ELF-1 (cell line): ENCODE measurements at regions not wholly inside any gene's neighbourhood (a gene's known extent, or its start where the extent isn't known, plus 50 kb on each side); places are given as distances from the start of the nearest gene placed in this dataset.
A peak's percentile ranks its signal among the peaks of the same experiment; 100 is the strongest.

Source experiments
- DNase-seq: peaks from one replicate; pipeline ENCODE4 v3.0.0-alpha.2; 2016; ENCODE audit warnings: low read depth, low spot score

- DNase-seq: no peak
Measured at GRCh38 chr22:49721211-49721763, 106.4 kb downstream of the BRD1 start.

- DNase-seq: no peak
Measured at GRCh38 chr22:49720279-49720959, 107.3 kb downstream of the BRD1 start.

GRCh38 chr22:49719046-49719445 lies 108.6 kb downstream of the BRD1 start:
- peak; percentile 31 for DNase-seq

- DNase-seq: peak; percentile 18
Measured at GRCh38 chr22:49718396-49718795, 109.3 kb downstream of the BRD1 start.

GRCh38 chr22:49717322-49717919 lies 110.3 kb downstream of the BRD1 start:
- DNase-seq: peak; percentile 77

- peak; percentile 49 for DNase-seq
Measured at GRCh38 chr22:49716441-49716840, 111.2 kb downstream of the BRD1 start.

GRCh38 chr22:49715450-49715849 lies 112.2 kb downstream of the BRD1 start:
- DNase-seq: no peak

GRCh38 chr22:49713003-49713402 lies 114.7 kb downstream of the BRD1 start:
- no peak for DNase-seq

GRCh38 chr22:49712195-49712791 lies 115.4 kb downstream of the BRD1 start:
- DNase-seq: peak; percentile 57

GRCh38 chr22:49710746-49711145 lies 116.9 kb downstream of the BRD1 start:
- DNase-seq: no peak

- no peak for DNase-seq
Measured at GRCh38 chr22:49709464-49709863, 118.2 kb downstream of the BRD1 start.

GRCh38 chr22:49705972-49706352 lies 121.7 kb downstream of the BRD1 start:
- DNase-seq: no peak

- DNase-seq: no peak
Measured at GRCh38 chr22:49705216-49705971, 122.3 kb downstream of the BRD1 start.

GRCh38 chr22:49704345-49705215 lies 123.1 kb downstream of the BRD1 start:
- no peak for DNase-seq

- no peak for DNase-seq
Measured at GRCh38 chr22:49703990-49704344, 123.7 kb downstream of the BRD1 start.

GRCh38 chr22:49703505-49703904 lies 124.2 kb downstream of the BRD1 start:
- DNase-seq: no peak

- no peak for DNase-seq
Measured at GRCh38 chr22:49702068-49702397, 125.6 kb downstream of the BRD1 start.

- peak; percentile 70 for DNase-seq
Measured at GRCh38 chr22:49701380-49702067, 126.1 kb downstream of the BRD1 start.

- DNase-seq: no peak
Measured at GRCh38 chr22:49699928-49700498, 127.7 kb downstream of the BRD1 start.

- DNase-seq: no peak
Measured at GRCh38 chr22:49699476-49699875, 128.2 kb downstream of the BRD1 start.
